ENCODE measurements at regions not wholly inside any gene's neighbourhood (a gene's known extent, or its start where the extent isn't known, plus 50 kb on each side); places are given as distances from the start of the nearest gene placed in this dataset.
"Not testable (repeated sequence)": the region's sequence is repeated elsewhere in the genome, so short reads cannot be mapped to it uniquely, and the experiment has no call there.

DNA sequence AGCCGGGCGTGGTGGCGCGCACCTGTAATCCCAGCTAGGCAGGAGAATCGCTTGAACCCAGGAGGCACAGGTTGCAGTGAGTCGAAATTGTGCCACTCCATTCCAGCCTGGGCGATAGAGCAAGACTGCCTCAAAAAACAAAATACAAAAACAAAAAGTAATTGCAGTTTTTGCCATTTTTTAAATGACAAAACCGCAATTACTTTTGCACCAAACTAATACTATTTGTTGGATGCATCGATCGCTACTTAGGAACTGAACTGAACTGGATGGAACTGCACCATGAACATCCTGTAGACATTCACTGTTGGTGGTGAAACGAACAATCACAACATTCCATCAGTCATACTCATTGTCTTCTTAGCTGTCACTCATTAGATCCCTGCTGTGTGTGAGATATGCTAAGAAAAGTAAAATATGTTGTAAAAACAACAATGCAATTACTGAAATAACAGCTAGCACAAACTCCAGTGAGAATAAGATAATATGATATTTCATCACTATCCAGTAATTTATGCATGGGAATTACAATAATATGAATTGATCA, 341.2 kb downstream of the ACTR3B start:
- TF ChIP-seq, protein P1, sequence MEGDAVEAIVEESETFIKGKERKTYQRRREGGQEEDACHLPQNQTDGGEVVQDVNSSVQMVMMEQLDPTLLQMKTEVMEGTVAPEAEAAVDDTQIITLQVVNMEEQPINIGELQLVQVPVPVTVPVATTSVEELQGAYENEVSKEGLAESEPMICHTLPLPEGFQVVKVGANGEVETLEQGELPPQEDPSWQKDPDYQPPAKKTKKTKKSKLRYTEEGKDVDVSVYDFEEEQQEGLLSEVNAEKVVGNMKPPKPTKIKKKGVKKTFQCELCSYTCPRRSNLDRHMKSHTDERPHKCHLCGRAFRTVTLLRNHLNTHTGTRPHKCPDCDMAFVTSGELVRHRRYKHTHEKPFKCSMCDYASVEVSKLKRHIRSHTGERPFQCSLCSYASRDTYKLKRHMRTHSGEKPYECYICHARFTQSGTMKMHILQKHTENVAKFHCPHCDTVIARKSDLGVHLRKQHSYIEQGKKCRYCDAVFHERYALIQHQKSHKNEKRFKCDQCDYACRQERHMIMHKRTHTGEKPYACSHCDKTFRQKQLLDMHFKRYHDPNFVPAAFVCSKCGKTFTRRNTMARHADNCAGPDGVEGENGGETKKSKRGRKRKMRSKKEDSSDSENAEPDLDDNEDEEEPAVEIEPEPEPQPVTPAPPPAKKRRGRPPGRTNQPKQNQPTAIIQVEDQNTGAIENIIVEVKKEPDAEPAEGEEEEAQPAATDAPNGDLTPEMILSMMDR (IDR thresholded peaks at IDR 0.05; ENCODE audit: insufficient read depth, low read depth, low read length, missing control alignments), result no peak
- DNase-seq (ENCODE audit: low read depth), result no peak
- H3K4me3 ChIP-seq (ENCODE audit: low read depth, low read length), result no peak overlapping the region

DNA sequence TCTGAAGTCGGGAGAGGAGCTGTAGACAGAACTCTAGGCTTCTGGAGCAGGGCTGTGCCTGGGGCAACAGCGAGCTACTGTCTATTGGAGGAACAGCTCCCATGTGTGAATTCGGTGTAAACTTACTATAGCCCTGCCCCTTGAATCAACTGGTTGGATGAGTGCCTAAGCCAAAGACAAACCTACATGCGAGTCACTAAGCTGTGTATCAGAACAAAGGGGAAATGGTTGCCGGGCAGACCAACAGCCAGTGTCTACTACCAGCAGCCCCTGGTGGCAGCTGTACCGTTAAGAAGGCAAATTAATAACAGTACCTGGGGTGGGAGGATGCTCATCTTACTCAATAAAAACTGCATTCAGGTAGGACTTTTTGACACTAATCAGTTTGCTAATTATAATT, 343.6 kb downstream of the ACTR3B start:
- no peak for DNase-seq (ENCODE audit: low read depth)
- no peak overlapping the region for H3K4me3 ChIP-seq (ENCODE audit: low read depth, low read length)
- TF ChIP-seq, protein P1 (IDR thresholded peaks at IDR 0.05; ENCODE audit: insufficient read depth, low read depth, low read length, missing control alignments), result no peak

DNA sequence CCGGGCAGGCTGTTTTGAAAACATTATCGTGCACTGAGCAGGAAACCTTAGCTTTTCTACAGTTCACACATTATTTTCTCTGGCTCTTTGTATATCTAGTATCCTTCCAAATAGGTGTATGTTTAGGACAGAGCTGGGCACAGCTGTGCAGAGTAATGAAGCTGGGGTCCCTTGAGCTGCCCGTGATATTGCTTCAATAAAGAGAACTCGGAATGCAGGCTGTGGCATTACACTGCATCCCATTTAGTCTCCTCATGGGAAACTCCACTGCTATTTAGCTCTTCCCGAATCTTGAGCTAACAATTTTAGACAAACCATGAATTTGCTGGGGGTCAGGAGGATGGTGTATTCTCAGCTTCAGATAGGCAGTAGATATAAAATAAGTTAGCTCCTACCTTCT, 348.3 kb downstream of the ACTR3B start:
- no peak for DNase-seq (ENCODE audit: low read depth)
- TF ChIP-seq, protein P1 (IDR thresholded peaks at IDR 0.05; ENCODE audit: insufficient read depth, low read depth, low read length, missing control alignments), result no peak
- no peak overlapping the region for H3K4me3 ChIP-seq (ENCODE audit: low read depth, low read length)

DNA sequence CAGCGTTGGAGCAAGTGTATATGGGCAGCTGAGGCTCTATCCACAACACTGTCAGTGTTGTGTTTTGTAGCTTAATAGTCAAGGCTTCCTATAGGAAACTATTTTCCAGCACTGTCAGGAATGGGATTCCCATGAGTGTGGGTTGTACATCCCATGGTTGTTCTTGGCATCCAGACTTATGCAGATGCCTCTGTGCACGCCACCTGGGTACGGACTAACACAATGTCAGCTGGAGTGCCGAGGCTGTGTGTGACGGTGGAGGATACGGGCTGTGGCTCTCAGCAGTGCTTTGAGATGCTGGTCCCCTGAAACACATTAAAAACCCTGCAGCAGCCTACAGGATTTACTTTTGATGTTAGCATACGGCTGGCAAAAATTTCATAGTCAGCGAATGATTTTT, 350.0 kb downstream of the ACTR3B start:
- TF ChIP-seq, protein P1 (IDR thresholded peaks at IDR 0.05; ENCODE audit: insufficient read depth, low read depth, low read length, missing control alignments), result no peak
- H3K4me3 ChIP-seq (ENCODE audit: low read depth, low read length), result no peak overlapping the region
- no peak for DNase-seq (ENCODE audit: low read depth)

DNA sequence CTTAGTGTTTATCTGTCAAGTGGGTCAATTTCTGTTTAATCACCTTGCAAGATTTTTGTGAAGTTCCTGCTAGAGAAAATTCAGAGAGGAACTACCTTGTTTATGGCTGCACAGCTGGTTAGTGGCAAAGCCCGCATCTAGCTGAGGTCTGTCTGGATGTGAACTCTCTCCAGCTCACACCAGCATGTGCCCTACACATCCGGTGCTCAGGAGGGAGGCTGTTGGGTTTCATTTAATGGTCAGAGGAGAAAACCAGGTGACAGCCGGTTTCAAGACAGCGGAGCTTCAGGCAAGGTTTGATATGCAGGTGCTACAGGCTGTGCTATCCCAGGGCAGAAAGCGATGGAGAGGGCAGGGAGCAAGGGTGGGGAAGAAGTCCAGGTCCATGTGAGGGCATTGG, 351.1 kb downstream of the ACTR3B start:
- no peak for DNase-seq (ENCODE audit: low read depth)
- no peak overlapping the region for H3K4me3 ChIP-seq (ENCODE audit: low read depth, low read length)
- TF ChIP-seq, protein P1 (IDR thresholded peaks at IDR 0.05; ENCODE audit: insufficient read depth, low read depth, low read length, missing control alignments), result no peak

DNA sequence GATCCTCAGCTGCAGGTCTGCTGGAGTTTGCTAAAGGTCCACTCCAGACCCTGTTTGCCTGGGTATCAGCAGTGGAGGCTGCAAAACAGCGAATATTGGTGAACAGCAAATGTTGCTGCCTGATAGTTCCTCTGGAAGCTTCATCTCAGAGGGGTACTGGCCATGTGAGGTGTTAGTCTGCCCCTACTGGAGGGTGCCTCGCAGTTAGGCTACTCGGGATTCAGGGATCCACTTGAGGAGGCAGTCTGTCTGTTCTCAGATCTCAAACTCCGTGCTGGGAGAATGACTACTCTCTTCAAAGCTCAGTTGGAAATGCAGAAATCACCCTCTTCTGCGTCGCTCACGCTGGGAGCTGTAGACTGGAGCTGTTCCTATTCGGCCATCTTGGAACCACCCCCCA, 362.7 kb downstream of the ACTR3B start:
- not testable (repeated sequence) for H3K4me3 ChIP-seq (ENCODE audit: low read depth, low read length)

DNA sequence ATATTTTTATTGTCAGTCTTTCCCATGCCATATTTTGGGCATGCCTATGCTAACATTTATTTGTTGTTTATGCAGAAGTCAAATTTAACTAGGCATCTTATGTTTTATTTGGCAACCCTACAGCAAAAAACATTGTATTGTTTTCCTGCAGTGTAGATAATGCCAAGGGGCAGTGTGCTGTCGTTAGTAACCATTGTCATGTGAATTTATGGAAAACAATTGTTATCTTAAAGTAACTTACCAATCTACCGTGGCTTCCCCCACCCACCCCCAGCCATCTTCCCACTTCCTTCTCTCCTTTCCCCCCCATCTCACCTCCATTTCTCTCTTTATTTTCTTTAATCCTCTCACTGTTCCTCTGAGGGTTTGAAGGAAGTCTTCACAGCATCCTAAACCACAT, 370.5 kb downstream of the ACTR3B start:
- TF ChIP-seq, protein P1 (IDR thresholded peaks at IDR 0.05; ENCODE audit: insufficient read depth, low read depth, low read length, missing control alignments), result no peak
- H3K4me3 ChIP-seq (ENCODE audit: low read depth, low read length), result no peak overlapping the region
- DNase-seq (ENCODE audit: low read depth), result no peak

More for the DNA sequence above, 362.7 kb downstream of the ACTR3B start:
- not testable (repeated sequence) for DNase-seq (ENCODE audit: low read depth)

Data from GM12865 (cell line).